Testis (tissue), 2 donors: ENCODE measurements at regions not wholly inside any gene's neighbourhood (a gene's known extent, or its start where the extent isn't known, plus 50 kb on each side); places are given as distances from the start of the nearest gene placed in this dataset.
"Not testable (repeated sequence)": the region's sequence is repeated elsewhere in the genome, so short reads cannot be mapped to it uniquely, and the experiment has no call there.

Experiments
- POLR2A ChIP-seq: fragments of 450-650 bp; IDR thresholded peaks from one replicate; pipeline ENCODE4 v1.6.1; 2017; ENCODE audit warnings: antibody characterized with exemption, mild to moderate bottlenecking, moderate library complexity
- TF ChIP-seq, protein P1 (sequence below), 3 experiments: fragments of 450-650 bp in 2 of 3; fragments of 200-600 bp in 1 of 3; sonication (generic) in 1 of 3; IDR thresholded peaks; one replicate each; pipeline ENCODE4 v1.5.1; 2016 to 2019; ENCODE audit warnings: antibody characterized with exemption in 3 of 3, mild to moderate bottlenecking in 2 of 3, moderate library complexity in 1 of 3

DNA sequence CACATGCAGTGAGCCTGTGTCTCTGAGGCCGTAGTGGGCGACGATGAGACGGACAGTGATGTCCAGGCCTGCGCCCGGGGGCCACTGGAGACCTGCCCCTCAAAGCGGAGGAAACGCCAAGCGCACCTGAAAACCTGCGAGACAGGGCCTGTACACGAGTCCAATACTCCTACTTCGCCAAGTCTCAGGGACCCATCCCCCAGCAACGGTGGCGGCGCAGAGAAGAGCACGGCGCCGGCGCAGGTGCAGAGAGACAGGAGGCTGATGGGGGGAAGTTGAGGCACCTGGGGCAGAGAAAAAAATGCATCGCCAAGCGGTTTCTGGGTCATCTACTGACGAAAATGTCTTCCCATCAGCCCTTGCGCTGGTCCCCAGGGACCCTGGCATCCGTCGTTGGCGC, 751.8 kb downstream of the SPATA31A1 start:
- TF ChIP-seq, protein P1, sequence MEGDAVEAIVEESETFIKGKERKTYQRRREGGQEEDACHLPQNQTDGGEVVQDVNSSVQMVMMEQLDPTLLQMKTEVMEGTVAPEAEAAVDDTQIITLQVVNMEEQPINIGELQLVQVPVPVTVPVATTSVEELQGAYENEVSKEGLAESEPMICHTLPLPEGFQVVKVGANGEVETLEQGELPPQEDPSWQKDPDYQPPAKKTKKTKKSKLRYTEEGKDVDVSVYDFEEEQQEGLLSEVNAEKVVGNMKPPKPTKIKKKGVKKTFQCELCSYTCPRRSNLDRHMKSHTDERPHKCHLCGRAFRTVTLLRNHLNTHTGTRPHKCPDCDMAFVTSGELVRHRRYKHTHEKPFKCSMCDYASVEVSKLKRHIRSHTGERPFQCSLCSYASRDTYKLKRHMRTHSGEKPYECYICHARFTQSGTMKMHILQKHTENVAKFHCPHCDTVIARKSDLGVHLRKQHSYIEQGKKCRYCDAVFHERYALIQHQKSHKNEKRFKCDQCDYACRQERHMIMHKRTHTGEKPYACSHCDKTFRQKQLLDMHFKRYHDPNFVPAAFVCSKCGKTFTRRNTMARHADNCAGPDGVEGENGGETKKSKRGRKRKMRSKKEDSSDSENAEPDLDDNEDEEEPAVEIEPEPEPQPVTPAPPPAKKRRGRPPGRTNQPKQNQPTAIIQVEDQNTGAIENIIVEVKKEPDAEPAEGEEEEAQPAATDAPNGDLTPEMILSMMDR (IDR thresholded peaks at IDR 0.05): not testable (repeated sequence)
- TF ChIP-seq POLR2A: not testable (repeated sequence)
